GM21528 (cell line): ENCODE measurements at regions not wholly inside any gene's neighbourhood (a gene's known extent, or its start where the extent isn't known, plus 50 kb on each side); places are given as distances from the start of the nearest gene placed in this dataset.

Source experiments
- ATAC-seq: cut with Tn5 transposase; IDR thresholded peaks from one replicate; pipeline ENCODE4 v1.9.1; 2021; ENCODE audit warnings: mild to moderate bottlenecking, moderate library complexity; ENCODE audit not compliant: unreplicated experiment, low FRiP score

GRCh38 chr4:167290678-167291077 lies 56.4 kb upstream of the SPOCK3 start:
- ATAC-seq: no peak

DNA sequence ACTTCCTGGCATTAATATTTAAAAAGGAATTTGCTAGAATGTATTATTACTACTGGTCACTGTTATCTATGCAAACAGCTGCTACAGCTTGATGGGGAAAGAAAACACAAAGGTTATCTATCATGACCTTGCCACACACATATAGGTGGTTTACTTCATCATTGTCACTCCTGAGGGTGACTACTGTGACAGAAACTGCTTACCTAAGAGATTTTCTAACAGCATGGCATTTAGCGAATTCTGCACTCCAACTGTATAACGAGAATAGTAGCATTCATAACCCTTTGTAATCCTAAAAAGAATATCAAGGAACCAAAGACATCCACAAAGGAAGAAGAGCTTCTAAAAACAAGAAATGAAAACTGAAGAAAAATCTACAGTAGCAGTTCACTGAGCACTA lies 74.6 kb upstream of the SPOCK3 start:
- ATAC-seq: no peak

- ATAC-seq: no peak
These were observed 87.0 kb upstream of the SPOCK3 start for GRCh38 chr4:167321299-167321698.

- ATAC-seq: no peak
These were observed 105.5 kb upstream of the SPOCK3 start for GRCh38 chr4:167339781-167340180.

- ATAC-seq: no peak
These were observed 125.4 kb upstream of the SPOCK3 start for GRCh38 chr4:167359711-167360110.

DNA sequence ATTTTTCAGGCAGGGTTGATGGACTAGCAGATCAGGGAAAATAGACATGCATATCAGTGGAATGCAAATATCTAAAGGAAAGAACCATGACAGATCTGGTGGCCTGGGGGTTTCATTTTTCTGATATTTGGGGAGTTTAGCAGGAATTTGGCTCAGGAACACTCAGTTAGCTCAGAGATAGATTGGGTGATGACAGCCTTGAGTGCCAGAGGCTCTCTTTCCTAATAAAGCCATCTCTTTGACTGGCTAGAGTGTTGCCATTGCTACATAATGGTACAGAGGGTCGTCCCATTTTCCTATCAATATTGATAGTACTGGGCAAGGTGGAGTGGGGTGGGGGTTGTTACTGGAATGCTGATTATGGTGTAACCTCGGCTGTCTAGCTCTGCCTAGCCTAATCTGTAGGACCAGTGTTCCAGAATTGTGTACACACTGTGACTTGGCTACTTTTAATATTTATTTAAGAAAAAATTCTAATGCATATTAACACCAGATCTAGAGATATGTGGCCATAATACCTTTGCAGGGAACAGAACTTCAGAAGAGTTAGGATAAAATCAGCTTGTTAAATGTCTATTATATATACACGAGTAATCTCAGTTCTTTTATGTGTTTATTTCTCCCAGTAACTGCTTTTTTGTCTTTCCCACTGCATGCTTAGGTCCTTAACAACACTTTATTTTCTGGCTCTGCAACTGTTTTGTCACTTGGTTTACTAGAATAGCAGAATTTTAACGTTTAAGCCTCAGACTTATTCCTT lies 145.0 kb upstream of the SPOCK3 start:
- no peak for ATAC-seq

- no peak for ATAC-seq
These were observed 146.7 kb upstream of the SPOCK3 start for GRCh38 chr4:167380964-167381363.

GRCh38 chr4:167383291-167383690 lies 149.0 kb upstream of the SPOCK3 start:
- ATAC-seq: no peak

DNA sequence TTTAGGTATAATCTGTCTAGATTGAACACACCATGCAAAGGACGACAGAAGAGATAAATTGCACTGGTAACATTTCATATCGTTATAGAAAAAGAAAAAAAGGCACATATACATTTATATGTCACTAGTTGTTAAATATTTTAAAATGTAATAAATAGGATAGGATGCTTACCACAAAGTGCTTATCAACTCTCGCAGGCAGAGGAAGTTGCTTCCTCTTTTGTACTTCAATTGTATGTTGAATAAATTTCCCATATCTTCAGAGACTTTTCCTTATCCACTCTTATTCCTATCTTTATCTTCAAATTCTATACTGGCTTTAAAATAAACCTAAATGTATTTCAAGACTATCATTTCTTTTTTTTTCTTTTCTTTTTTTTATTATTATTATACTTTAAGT lies 163.3 kb upstream of the SPOCK3 start:
- no peak for ATAC-seq

- no peak for ATAC-seq
These were observed 164.9 kb upstream of the SPOCK3 start for GRCh38 chr4:167399201-167399600.

GRCh38 chr4:167406181-167406580 lies 171.9 kb upstream of the SPOCK3 start:
- no peak for ATAC-seq

GRCh38 chr4:167415461-167415860 lies 181.2 kb upstream of the SPOCK3 start:
- no peak for ATAC-seq

DNA sequence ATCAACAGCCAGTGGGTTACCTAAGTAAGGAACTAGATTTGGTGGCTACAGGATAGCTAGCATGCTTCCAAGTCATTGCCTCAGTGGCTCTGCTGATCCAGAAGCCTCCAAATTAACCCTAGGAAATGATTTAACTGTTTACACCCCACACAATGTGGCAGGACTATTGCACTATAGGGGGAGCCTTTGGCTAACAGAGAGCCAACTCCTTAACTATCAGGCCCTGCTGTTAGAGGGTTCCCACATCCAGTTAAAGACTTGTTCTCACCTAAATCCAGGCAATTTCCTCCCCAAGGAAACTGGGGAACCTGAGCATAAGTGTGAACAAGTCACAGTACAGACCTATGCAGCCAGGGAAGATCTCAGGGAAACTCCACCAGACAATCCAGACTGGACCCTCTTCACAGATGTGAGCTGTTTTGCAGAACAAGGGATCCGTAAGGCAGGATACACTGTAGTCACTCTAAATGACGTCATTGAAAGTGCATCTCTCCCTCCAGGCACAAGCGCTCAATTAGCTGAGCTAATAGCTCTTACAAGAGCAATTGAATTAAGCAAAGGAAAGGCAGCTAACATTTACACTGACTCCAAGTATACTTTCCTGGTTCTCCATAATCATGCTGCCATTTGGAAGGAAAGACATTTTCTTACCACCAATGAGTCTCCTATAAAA lies 185.3 kb upstream of the SPOCK3 start:
- no peak for ATAC-seq

GRCh38 chr4:167421201-167421600 lies 186.9 kb upstream of the SPOCK3 start:
- ATAC-seq: no peak

DNA sequence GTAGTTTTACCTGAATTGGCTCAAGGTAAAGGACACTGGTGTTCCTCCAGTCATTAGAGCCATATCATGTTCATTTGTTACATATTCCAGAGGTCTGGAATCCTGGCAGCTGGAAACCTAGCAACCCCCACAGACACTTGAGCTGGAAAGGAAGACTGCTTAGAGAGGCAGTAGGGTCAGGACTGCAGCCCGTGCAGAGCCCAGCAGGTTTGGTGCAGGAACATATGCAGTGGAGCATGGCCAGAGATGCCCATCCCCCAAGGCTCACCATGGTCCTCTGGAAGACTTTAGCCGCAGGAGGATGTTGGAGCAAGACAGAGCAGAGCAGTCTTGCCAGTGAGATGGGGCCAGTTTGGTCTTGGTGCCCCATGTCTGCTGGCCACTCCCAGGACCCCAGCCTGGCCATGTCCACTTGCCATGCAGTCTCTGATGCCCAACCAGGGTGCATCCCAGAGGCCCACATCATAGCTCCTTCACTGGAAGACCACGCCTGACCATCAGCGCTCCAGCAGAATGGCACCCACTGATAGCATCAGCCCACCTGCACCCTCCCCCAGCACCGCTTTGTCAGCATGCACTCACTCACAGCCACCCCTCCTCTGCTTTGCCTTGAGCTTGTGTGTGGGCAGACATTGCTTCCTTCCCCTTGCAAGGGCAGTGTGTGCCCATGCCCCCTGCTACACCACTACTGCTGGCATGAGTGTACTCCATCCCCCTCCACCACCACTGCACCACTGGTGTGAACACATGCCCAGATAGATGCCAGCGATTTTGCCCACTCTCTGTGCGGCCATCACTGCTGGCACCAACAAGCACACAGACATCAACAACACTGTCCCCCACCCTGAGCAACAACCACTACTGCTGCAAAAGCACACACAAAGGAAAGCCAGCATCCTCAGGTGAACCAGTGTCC lies 190.3 kb upstream of the SPOCK3 start:
- no peak for ATAC-seq

GRCh38 chr4:167428156-167428555 lies 193.9 kb upstream of the SPOCK3 start:
- ATAC-seq: no peak

DNA sequence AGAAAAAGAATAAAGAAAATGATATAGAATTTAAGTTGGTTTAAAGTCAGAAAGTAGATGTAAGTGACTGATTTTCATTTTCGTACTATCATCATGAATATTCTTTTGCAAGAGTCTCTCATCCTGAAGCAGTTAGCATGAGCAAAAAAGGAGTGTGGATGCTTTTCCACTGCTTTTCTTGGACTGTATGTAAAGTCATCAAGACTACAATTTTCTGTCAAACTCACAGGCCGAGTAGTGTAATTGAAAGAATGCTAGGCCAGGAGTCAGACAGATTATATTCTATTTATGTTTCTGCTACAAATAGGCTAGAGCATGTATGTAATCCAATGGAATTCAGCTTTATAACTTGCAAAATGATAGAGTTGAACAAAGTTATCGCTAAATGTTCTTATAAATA lies 197.1 kb upstream of the SPOCK3 start:
- no peak for ATAC-seq

DNA sequence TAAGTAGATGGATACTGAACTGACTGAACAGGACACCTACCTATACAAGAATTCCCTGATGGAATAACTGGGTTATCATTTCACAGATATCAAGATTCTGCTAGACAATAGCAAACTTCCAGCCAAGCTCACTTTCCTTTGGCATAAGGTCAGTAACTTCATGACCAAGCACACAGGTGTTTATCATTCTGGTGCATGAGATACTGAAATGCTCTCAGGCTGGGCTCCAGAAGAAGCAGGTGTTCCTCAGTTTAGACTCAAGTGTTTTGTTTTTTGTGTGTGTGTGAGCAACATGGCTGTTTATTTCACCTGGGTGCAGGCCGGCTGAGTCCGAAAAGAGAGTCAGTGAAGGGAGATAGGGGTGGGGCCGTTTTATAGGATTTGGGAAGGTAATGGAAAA lies 201.5 kb upstream of the SPOCK3 start:
- no peak for ATAC-seq

GRCh38 chr4:167443841-167444240 lies 209.5 kb upstream of the SPOCK3 start:
- ATAC-seq: no peak

DNA sequence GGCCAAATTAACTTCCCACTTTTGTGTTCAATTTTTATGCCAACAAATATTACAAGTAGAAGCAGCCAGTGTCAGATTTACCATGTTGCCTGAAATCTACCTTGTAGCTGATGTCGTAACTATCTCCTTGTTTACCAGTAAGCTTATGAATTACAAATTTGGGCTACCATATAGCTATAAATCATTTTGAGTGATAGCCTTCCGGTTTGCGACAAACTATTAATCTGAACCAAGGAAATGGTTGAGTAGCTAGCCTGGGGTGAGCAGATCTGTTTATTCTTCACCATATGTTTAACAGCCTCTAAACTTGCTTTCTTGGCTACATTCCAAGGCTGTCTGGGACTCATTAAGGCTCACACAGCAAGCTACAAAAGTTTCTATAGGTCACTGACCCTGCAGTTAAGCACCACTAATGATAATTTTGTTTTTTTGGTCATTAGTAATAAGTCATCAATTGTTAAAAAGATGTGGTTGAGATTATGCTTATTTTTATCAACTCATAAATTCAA lies 218.7 kb upstream of the SPOCK3 start:
- no peak for ATAC-seq

DNA sequence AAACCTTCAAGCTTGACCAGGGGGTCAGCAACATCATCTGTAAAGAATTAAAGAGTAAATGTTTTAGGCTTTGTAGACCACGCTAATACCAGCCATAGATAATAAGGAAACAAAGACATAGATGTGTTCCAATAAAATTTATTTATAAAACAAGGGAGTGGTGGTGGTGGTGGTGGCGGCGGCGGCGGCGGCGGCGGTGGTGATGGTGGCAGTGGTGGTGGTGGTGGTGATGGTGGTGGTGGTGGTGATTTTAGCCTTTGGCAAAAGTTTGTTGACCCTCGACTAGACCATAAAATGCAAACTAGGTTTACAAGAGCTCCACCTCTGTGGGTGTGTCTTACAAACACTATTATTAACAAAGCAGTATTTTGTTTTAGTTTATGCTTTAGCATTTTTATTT lies 222.3 kb upstream of the SPOCK3 start:
- ATAC-seq: no peak
